Mesothelial cell of epicardium (in vitro differentiated cells): ENCODE measurements at regions not wholly inside any gene's neighbourhood (a gene's known extent, or its start where the extent isn't known, plus 50 kb on each side); places are given as distances from the start of the nearest gene placed in this dataset.

Source experiments
- DNase-seq, 2 experiments: peaks; one replicate each; pipeline ENCODE4 v3.0.0; 2021; ENCODE audit warnings: low spot score in 2 of 2; ENCODE audit not compliant: unreplicated experiment in 2 of 2
- H3K27ac Mint-ChIP-seq: 2 replicates; pipeline ENCODE4 v1.8.0; 2021; ENCODE audit warnings: mixed read lengths
- H3K27me3 Mint-ChIP-seq: 2 replicates; pipeline ENCODE4 v1.8.0; 2021; ENCODE audit warnings: low read depth, mixed read lengths
- H3K36me3 Mint-ChIP-seq: 2 replicates; pipeline ENCODE4 v1.8.0; 2021; ENCODE audit warnings: mixed read lengths
- H3K4me1 Mint-ChIP-seq: 2 replicates; pipeline ENCODE4 v1.8.0; 2021; ENCODE audit warnings: mixed read lengths
- H3K4me3 Mint-ChIP-seq: 2 replicates; pipeline ENCODE4 v1.8.0; 2021; ENCODE audit warnings: mild to moderate bottlenecking, moderate library complexity, mixed read lengths
- H3K9me3 Mint-ChIP-seq: 2 replicates; pipeline ENCODE4 v1.8.0; 2021; ENCODE audit warnings: mixed read lengths
- CTCF ChIP-seq: fragments of 200-600 bp; sonication (generic); IDR thresholded peaks from one replicate; pipeline ENCODE4 v1.5.0; 2021; ENCODE audit warnings: antibody characterized with exemption; ENCODE audit not compliant: unreplicated experiment

- Mint-ChIP-seq H3K27me3 (no peaks in the 10 kb centered on the region), H3K36me3 (no peaks in the 10 kb centered on the region), H3K4me1 (peaks cover 21% of the 10 kb centered on the region), H3K27ac (no peak overlapping the region), H3K9me3 (no peaks in the 10 kb centered on the region), H3K4me3 (no peak overlapping the region)
- DNase-seq = no peak
- no peak for TF ChIP-seq CTCF
Observed at GRCh38 chr2:16226381-16226780, 286.0 kb downstream of the MYCN start.

GRCh38 chr2:16225545-16225944, 285.2 kb downstream of the MYCN start:
- no peaks in the 10 kb centered on the region for H3K9me3 Mint-ChIP-seq
- H3K36me3 Mint-ChIP-seq = no peaks in the 10 kb centered on the region
- no peak overlapping the region for H3K4me3 Mint-ChIP-seq
- no peaks in the 10 kb centered on the region for H3K27me3 Mint-ChIP-seq
- DNase-seq = no peak
- H3K27ac Mint-ChIP-seq = no peak overlapping the region
- H3K4me1 Mint-ChIP-seq = peaks cover 21% of the 10 kb centered on the region
- no peak for TF ChIP-seq CTCF

- H3K27me3 Mint-ChIP-seq = no peaks in the 10 kb centered on the region
- DNase-seq = no peak
- no peaks in the 10 kb centered on the region for H3K36me3 Mint-ChIP-seq
- H3K27ac Mint-ChIP-seq = no peak overlapping the region
- peaks cover 21% of the 10 kb centered on the region for H3K4me1 Mint-ChIP-seq
- H3K9me3 Mint-ChIP-seq = no peaks in the 10 kb centered on the region
- TF ChIP-seq CTCF = no peak
- no peak overlapping the region for H3K4me3 Mint-ChIP-seq
Observed at GRCh38 chr2:16225071-16225470, 284.7 kb downstream of the MYCN start.

- Mint-ChIP-seq H3K27ac (peak overlapping the region; percentile 67), H3K27me3 (no peaks in the 10 kb centered on the region), H3K9me3 (no peaks in the 10 kb centered on the region), H3K36me3 (no peaks in the 10 kb centered on the region), H3K4me3 (no peak overlapping the region), H3K4me1 (peaks cover 21% of the 10 kb centered on the region)
- no peak for DNase-seq
- no peak for TF ChIP-seq CTCF
Observed at GRCh38 chr2:16224298-16225045, 284.1 kb downstream of the MYCN start.

GRCh38 chr2:16223841-16224177, 283.5 kb downstream of the MYCN start:
- H3K4me3 Mint-ChIP-seq = no peak overlapping the region
- no peak for DNase-seq
- H3K9me3 Mint-ChIP-seq = no peaks in the 10 kb centered on the region
- H3K27me3 Mint-ChIP-seq = no peaks in the 10 kb centered on the region
- peak overlapping the region; percentile 80 for H3K27ac Mint-ChIP-seq
- no peaks in the 10 kb centered on the region for H3K36me3 Mint-ChIP-seq
- H3K4me1 Mint-ChIP-seq = peaks cover 23% of the 10 kb centered on the region
- no peak for TF ChIP-seq CTCF
